IPS DF 4.7 (cell line): ENCODE measurements at regions not wholly inside any gene's neighbourhood (a gene's known extent, or its start where the extent isn't known, plus 50 kb on each side); places are given as distances from the start of the nearest gene placed in this dataset.

Experiments used
- DNase-seq: peaks from one replicate; pipeline ENCODE4 v3.0.0-alpha.2; 2013; ENCODE audit warnings: low spot score; ENCODE audit errors: extremely low read depth

DNA sequence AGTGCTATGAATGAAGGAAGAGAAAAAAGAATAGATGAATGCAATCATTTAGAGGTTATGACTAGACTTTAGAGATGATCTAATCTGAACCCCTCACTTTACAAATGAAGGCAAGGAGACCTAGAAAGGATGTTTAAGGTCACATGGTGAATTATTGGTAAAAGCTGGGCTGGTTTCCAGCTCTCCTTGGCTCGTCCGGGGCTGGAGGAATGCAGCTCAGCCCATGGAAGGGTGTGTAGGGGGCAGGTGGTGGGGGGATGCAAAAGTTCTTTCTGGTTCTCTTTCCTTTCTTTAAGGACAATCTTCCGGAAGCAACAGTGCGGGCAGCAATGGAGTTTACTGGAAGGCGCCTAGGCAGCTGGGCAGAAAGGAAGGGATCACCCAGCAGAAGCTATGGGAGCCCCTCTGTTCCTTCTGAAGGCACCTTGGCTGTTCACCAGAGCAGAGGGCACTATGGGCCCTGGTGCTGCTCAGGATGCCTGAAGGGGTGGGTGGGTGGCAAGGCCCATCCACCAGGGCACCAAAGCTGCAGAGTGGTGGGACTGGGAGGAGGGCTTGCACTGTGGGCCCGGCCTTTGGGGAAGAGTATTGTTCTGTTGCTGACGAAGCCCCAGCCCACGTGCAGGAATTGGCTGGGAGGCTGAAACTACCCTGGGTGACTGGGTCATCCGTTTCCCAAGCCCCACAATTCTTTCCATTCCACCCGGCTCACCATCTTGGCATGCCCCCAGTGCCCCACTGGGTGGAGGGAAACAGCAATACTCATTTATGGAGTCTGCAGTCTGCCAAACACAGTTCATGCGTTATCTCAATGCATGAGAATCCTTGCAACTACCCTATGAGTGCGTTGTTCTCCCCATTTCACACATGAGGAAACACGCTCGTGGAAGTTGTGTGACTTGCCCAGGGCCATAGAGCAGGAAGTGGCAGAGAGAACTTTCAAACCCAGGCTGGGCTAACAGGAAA lies 78.2 kb downstream of the IRF2BPL start:
- no peak for DNase-seq

- DNase-seq, result no peak
These were observed 79.5 kb downstream of the IRF2BPL start for GRCh38 chr14:76948976-76949375.

DNA sequence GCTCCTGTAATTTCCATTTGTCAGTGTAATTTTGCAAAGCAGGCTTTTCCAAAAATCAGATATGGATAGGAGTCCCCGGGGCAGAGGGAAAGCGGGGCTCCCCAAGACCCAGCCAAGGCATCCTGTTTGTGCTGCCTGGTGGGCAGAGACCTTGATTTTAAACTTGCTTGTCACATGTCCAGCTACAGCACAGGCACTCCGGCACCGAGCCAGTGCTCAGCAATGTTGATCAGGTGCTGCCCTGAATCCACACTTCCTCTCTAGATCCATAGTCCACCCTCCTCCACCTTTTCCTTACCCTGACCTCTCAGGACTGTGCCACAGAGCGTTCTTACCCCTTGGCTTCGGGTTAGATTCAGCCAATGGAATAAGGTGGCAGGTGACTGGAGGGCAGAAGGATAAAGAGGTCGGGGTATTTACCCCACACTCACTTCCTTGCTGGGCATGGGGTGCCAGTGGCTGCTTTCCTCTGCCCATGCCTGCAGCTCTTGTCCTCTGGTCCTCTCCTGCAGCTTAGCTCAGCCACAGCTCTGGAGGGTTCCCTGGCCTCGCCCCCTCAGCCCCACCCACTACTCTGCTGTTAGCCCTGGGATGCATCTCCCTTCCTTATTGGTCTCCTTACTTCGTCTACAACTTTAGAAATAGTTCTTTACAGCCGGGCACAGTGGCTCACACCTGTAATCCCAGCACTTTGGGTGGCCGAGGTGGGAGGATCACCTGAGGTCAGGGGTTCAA lies 80.1 kb downstream of the IRF2BPL start:
- no peak for DNase-seq

- DNase-seq, result no peak
These were observed 80.7 kb downstream of the IRF2BPL start for GRCh38 chr14:76947838-76948184.

DNA sequence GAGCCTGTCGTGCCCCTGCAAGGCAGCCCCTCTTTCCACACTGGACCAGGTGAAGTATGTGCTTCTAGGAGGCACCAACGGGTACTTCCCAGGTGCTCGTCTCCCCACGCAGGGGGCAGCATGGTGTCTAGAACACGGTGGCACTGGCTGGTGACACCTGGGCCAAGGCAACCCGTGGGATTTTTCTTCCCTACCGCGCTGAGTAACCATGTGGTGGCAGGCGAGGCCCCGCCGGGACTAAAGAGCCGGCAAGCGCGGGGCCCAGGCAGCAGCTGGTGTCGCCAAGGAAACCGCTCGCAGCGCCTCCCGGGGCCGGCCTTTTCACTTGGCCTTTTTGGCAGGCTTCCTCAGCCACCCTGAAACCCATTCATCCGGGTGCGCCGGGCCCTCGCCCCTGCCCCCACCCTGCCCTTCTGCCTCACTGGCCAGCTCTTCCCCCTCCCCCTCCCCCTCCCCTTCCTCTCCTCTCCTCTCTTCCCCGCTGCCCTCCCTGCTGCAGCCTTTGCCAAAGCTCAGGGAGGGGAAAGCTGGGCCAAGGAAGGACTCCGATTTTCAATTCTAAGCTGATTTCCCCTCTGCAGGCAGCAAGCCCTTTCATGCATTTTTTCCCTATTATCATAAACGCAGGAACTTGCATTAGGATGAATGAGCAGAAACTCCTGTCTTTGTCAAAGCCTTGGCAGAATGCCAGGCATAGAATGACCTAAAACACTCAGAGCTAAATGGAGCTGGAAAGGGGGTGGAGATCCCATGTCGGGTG lies 81.2 kb downstream of the IRF2BPL start:
- no peak for DNase-seq

- DNase-seq, result no peak
These were observed 81.8 kb downstream of the IRF2BPL start for GRCh38 chr14:76946753-76947077.

- no peak for DNase-seq
These were observed 85.4 kb downstream of the IRF2BPL start for GRCh38 chr14:76943072-76943471.

GRCh38 chr14:76941946-76942805 lies 86.3 kb downstream of the IRF2BPL start:
- DNase-seq, result no peak

- DNase-seq, result no peak
These were observed 87.0 kb downstream of the IRF2BPL start for GRCh38 chr14:76941544-76941943.

DNA sequence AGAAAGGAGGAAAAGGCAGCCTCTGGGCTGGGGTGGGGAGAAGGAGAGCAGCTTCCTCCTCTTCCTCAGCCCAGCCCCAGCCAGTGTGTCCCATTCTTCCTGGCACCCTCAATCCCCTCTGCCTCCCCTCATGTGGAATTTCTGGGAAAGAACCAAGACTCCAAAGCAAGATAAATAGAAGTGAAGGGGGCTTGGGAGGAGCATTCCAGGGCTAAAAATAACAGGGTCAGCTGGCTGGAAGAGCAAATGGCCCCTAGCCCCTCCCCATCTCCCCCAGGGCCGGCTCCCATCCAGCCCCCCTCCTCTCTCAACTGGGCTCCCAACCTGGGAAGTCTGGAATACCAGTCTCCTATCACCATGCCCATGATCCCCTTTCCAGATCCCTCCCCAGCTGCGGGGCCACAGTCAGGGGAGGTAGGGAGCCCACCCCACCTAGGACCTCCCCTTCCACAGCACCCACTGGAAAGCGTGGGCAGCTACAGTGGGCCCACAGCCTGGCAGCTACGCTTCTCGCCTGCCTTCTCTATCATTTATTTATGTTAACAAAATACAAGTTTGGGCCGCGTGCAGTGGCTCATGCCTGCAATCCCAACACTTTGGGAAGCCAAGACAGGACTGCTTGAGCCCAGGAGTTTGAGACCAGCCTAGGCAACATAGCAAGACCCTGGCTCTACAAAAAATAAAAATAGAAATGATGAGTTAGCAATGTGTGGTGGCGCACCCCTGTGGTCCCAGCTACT lies 88.3 kb downstream of the IRF2BPL start:
- DNase-seq, result no peak

DNA sequence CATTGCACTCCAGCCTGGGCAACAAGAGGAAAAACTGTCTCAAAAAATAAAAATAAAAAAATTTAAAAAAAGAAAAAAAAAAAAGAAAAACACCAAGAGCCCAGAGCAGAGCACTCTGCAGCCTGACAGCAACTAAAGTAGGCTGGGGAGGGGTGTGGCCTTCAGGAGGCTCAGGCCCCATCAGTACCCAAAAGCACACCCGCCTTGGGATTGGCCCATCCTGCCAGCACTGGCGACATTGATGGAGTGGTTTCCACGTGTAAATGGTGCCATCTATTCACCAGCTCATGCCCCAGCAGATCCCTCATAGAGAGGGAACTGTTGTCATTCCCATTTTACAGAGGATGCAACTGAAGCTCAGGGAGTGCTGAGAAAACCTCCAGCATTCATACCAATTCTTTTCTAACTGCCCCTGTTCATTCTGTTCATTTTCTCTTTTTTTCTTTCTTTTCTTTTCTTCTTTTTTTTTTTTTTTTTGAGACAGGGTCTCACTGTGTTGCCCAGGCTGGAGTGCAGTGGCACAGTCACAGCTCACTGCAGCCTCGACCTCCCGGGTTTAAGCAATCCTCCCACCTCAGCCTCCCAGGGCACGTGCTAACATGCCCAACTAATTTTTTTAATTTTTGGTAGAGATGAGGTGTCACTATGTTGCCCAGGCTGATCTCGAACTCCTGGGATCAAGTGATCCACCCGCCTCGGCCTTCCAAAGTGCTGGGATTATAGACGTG lies 89.3 kb downstream of the IRF2BPL start:
- no peak for DNase-seq

DNA sequence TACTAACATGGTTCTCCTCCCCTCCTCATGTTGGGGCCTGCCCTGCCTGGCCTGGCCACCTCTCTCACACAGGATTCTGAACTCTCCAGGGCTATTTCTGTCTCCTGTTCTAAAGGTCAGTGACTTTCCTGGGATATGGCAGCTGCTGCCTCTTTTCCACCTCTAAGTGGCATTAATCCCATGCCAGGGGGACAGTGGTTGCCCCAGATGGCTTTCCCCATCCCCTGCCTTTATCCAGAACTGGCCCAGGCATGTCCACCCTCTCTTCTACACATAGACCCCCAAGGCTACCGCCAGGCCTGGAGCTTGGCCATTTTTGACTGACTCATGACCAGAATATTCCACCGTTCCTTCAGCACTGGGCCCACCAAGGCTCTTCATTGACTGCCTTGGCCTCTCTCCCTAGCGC lies 90.4 kb downstream of the IRF2BPL start:
- DNase-seq, result no peak

- DNase-seq, result no peak
These were observed 91.1 kb downstream of the IRF2BPL start for GRCh38 chr14:76937181-76938091.

DNA sequence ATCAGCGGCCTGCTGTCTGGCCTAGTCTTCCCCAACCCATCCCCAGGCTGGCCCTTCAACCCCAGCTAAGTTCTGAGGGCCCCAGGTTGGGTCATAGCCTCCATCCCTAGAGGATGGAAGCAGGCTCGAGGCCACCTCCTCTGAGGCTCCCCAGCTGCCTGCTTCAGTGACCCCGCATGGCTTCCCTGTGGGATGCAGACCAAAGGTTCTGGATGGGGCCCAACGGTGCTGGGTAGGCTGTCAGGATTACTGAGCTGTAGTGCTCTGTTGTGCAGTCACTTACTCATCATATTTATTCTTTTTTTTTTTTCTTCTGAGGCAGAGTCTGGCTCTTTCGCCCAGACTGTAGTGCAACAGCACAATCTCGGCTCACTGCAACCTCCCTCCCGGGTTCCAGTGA lies 92.0 kb downstream of the IRF2BPL start:
- DNase-seq, result no peak

- no peak for DNase-seq
These were observed 95.0 kb downstream of the IRF2BPL start for GRCh38 chr14:76933515-76933914.

GRCh38 chr14:76931631-76932402 lies 96.7 kb downstream of the IRF2BPL start:
- DNase-seq, result no peak

GRCh38 chr14:76930549-76930948 lies 98.0 kb downstream of the IRF2BPL start:
- DNase-seq, result no peak

DNA sequence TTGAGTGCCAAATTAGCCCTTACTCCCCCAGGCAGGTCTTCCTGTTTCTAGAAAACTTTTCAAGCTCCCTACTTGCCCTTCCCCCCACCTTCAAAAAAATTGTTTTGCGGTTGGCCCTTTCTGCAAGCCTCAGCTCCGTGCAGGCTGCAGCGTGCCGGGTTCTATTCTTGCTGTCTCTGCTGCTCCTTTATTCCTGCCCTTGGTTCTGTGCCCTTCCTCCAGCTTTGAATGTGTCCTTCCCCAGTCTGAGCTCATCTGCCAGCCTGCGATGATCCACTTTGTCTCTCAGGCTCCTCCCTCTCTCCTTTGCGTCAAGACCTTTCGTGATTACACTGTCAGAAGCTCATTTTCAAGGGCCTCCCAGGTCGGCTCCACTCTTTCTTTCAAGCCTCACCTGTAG lies 98.6 kb downstream of the IRF2BPL start:
- no peak for DNase-seq
